IMR-90 (cell line): ENCODE measurements at regions not wholly inside any gene's neighbourhood (a gene's known extent, or its start where the extent isn't known, plus 50 kb on each side); places are given as distances from the start of the nearest gene placed in this dataset.

ENCODE experiments used
- BHLHE40 ChIP-seq: fragments of 150-350 bp; IDR thresholded peaks from 2 replicates; pipeline ENCODE4 v1.6.1; 2016; ENCODE audit warnings: mild to moderate bottlenecking, low read depth, low read length
- CEBPB ChIP-seq: IDR thresholded peaks from 2 replicates; pipeline ENCODE4 v1.6.1; 2012; ENCODE audit warnings: low read depth, low read length, improper control_type of control experiment
- FOS ChIP-seq: fragments of 150-350 bp; IDR thresholded peaks from 2 replicates; pipeline ENCODE4 v1.6.1; 2016; ENCODE audit warnings: low read depth, low read length
- MAFK ChIP-seq: IDR thresholded peaks from 2 replicates; pipeline ENCODE4 v1.6.1; 2012; ENCODE audit warnings: low read depth, low read length, improper control_type of control experiment
- MAZ ChIP-seq: IDR thresholded peaks from 2 replicates; pipeline ENCODE4 v1.6.1; 2012; ENCODE audit warnings: low read depth, mild to moderate bottlenecking, low read length, improper control_type of control experiment, moderate library complexity, borderline replicate concordance
- MXI1 ChIP-seq: IDR thresholded peaks from 2 replicates; pipeline ENCODE4 v1.6.1; 2012; ENCODE audit warnings: low read depth, mild to moderate bottlenecking, low read length, moderate library complexity, borderline replicate concordance
- NFE2L2 ChIP-seq: fragments of 150-350 bp; IDR thresholded peaks from 2 replicates; pipeline ENCODE4 v1.6.1; 2016; ENCODE audit warnings: low read depth, mild to moderate bottlenecking, low read length
- POLR2A ChIP-seq: IDR thresholded peaks from 2 replicates; pipeline ENCODE4 v1.6.1; 2012; ENCODE audit warnings: mild to moderate bottlenecking, low read depth, low read length
- RAD21 ChIP-seq: IDR thresholded peaks from 2 replicates; pipeline ENCODE4 v1.6.1; 2012; ENCODE audit warnings: low read length, improper control_type of control experiment
- RFX5 ChIP-seq: IDR thresholded peaks from 2 replicates; pipeline ENCODE4 v1.8.0; 2012; ENCODE audit warnings: low read depth, mild to moderate bottlenecking, low read length, moderate library complexity
- SMC3 ChIP-seq: fragments of 150-350 bp; IDR thresholded peaks from 2 replicates; pipeline ENCODE4 v1.6.1; 2016; ENCODE audit warnings: low read depth, mild to moderate bottlenecking, antibody characterized with exemption, low read length, moderate library complexity
- TF ChIP-seq, protein P1 (sequence below): conservative IDR thresholded peaks from 2 replicates; pipeline ENCODE4 v1.5.1; 2012; ENCODE audit warnings: mild to moderate bottlenecking, low read depth, low read length, improper control_type of control experiment
- TF ChIP-seq, protein P2 (sequence below): fragments of 150-350 bp; IDR thresholded peaks from 2 replicates; pipeline ENCODE4 v1.6.1; 2017; ENCODE audit warnings: mild to moderate bottlenecking, antibody characterized with exemption, low read length, low read depth
- TF ChIP-seq, protein P3 (sequence below): fragments of 150-350 bp; IDR thresholded peaks from 2 replicates; pipeline ENCODE4 v1.6.1; 2016; ENCODE audit warnings: low read depth, mild to moderate bottlenecking, low read length, moderate library complexity, borderline replicate concordance

DNA sequence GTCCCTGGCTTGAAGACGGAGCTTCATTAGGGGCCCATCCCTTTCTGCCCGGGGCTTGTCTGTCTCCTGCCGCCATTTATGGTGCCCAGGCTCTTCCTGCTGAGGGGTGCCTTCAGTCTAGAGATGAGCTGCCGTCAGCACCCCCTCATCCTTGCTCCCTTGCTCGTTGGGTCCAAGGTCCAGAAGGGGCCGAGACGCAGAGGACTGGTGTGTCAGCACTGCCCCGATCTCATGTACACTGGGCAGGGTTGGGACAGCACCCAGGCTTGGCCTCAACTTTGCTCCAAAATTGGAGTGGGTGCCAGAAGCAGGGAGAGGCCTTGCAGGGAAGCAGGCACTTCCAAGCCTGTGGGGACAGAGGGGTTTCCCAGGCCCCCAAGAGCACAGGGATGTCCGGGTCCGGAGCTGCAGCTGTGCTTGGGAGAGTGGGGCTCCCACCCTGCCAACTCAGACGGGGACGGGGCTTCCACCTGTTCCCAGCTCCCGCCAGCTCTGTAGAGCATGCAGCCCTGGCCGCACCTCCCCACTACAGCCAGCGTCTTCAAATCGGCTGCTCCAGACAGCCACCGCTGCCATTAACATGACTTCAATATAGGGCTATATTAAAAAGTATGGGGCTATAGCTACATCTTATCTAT lies 488.8 kb downstream of the TENT5A start:
- TF ChIP-seq SMC3 (no peak), POLR2A (no peak), RFX5 (no peak), CEBPB (no peak), RAD21 (no peak), MAZ (no peak), BHLHE40 (no peak), FOS (no peak), NFE2L2 (no peak), MXI1 (no peak), MAFK (no peak)
- TF ChIP-seq, protein P1, sequence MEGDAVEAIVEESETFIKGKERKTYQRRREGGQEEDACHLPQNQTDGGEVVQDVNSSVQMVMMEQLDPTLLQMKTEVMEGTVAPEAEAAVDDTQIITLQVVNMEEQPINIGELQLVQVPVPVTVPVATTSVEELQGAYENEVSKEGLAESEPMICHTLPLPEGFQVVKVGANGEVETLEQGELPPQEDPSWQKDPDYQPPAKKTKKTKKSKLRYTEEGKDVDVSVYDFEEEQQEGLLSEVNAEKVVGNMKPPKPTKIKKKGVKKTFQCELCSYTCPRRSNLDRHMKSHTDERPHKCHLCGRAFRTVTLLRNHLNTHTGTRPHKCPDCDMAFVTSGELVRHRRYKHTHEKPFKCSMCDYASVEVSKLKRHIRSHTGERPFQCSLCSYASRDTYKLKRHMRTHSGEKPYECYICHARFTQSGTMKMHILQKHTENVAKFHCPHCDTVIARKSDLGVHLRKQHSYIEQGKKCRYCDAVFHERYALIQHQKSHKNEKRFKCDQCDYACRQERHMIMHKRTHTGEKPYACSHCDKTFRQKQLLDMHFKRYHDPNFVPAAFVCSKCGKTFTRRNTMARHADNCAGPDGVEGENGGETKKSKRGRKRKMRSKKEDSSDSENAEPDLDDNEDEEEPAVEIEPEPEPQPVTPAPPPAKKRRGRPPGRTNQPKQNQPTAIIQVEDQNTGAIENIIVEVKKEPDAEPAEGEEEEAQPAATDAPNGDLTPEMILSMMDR, result no peak
- TF ChIP-seq, protein P2, sequence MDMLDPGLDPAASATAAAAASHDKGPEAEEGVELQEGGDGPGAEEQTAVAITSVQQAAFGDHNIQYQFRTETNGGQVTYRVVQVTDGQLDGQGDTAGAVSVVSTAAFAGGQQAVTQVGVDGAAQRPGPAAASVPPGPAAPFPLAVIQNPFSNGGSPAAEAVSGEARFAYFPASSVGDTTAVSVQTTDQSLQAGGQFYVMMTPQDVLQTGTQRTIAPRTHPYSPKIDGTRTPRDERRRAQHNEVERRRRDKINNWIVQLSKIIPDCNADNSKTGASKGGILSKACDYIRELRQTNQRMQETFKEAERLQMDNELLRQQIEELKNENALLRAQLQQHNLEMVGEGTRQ, result no peak
- TF ChIP-seq, protein P3, sequence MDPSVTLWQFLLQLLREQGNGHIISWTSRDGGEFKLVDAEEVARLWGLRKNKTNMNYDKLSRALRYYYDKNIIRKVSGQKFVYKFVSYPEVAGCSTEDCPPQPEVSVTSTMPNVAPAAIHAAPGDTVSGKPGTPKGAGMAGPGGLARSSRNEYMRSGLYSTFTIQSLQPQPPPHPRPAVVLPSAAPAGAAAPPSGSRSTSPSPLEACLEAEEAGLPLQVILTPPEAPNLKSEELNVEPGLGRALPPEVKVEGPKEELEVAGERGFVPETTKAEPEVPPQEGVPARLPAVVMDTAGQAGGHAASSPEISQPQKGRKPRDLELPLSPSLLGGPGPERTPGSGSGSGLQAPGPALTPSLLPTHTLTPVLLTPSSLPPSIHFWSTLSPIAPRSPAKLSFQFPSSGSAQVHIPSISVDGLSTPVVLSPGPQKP, result no peak
